LNCaP clone FGC (cell line): ENCODE measurements at regions not wholly inside any gene's neighbourhood (a gene's known extent, or its start where the extent isn't known, plus 50 kb on each side); places are given as distances from the start of the nearest gene placed in this dataset.

Experiments
- DNase-seq: peaks from one replicate; pipeline ENCODE4 v3.0.0-alpha.2; 2011; ENCODE audit warnings: low read depth
- H3K4me3 ChIP-seq: 2 replicates; pipeline ENCODE4 v1.5.1; 2011; ENCODE audit warnings: mild to moderate bottlenecking, low read depth, low read length, control low read depth
- CTCF ChIP-seq: IDR thresholded peaks from 2 replicates; pipeline ENCODE4 v1.5.1; 2012; ENCODE audit warnings: mild to moderate bottlenecking; ENCODE audit not compliant: control insufficient read depth, insufficient read depth; ENCODE audit errors: extremely low read depth

GRCh38 chr22:45112136-45112879 lies 51.4 kb upstream of the NUP50 start:
- DNase-seq: no peak
- no peak for TF ChIP-seq CTCF
- no peak overlapping the region for H3K4me3 ChIP-seq
